Ammon's horn (tissue), 1 donor: ENCODE measurements at regions not wholly inside any gene's neighbourhood (a gene's known extent, or its start where the extent isn't known, plus 50 kb on each side); places are given as distances from the start of the nearest gene placed in this dataset.
"Not testable (repeated sequence)": the region's sequence is repeated elsewhere in the genome, so short reads cannot be mapped to it uniquely, and the experiment has no call there.

Experiments used
- DNase-seq: peaks from one replicate; pipeline ENCODE4 v3.0.0-alpha.2; 2016; ENCODE audit warnings: low spot score

- not testable (repeated sequence) for DNase-seq
Observed at GRCh38 chr16:88242312-88243295, 140.2 kb upstream of the ZNF469 start.

- not testable (repeated sequence) for DNase-seq
Observed at GRCh38 chr16:88243921-88244320, 138.8 kb upstream of the ZNF469 start.

- DNase-seq: peak; percentile 31
Observed at GRCh38 chr16:88245241-88246081, 137.3 kb upstream of the ZNF469 start.

GRCh38 chr16:88246955-88247582 lies 135.7 kb upstream of the ZNF469 start:
- DNase-seq: not testable (repeated sequence)

GRCh38 chr16:88247583-88247966 lies 135.2 kb upstream of the ZNF469 start:
- DNase-seq: not testable (repeated sequence)

GRCh38 chr16:88248761-88249160 lies 134.0 kb upstream of the ZNF469 start:
- not testable (repeated sequence) for DNase-seq

- DNase-seq: not testable (repeated sequence)
Observed at GRCh38 chr16:88250381-88250780, 132.4 kb upstream of the ZNF469 start.

- not testable (repeated sequence) for DNase-seq
Observed at GRCh38 chr16:88252057-88252794, 130.5 kb upstream of the ZNF469 start.

GRCh38 chr16:88258141-88258540 lies 124.6 kb upstream of the ZNF469 start:
- DNase-seq: not testable (repeated sequence)

GRCh38 chr16:88258764-88259525 lies 123.8 kb upstream of the ZNF469 start:
- DNase-seq: not testable (repeated sequence)

GRCh38 chr16:88259538-88259937 lies 123.2 kb upstream of the ZNF469 start:
- DNase-seq: not testable (repeated sequence)

GRCh38 chr16:88260146-88260545 lies 122.6 kb upstream of the ZNF469 start:
- DNase-seq: not testable (repeated sequence)

- DNase-seq: not testable (repeated sequence)
Observed at GRCh38 chr16:88260881-88261665, 121.7 kb upstream of the ZNF469 start.

- not testable (repeated sequence) for DNase-seq
Observed at GRCh38 chr16:88261814-88262605, 120.7 kb upstream of the ZNF469 start.

GRCh38 chr16:88262858-88263563 lies 119.7 kb upstream of the ZNF469 start:
- not testable (repeated sequence) for DNase-seq

- not testable (repeated sequence) for DNase-seq
Observed at GRCh38 chr16:88263681-88264287, 119.0 kb upstream of the ZNF469 start.

GRCh38 chr16:88264641-88265285 lies 118.0 kb upstream of the ZNF469 start:
- no peak for DNase-seq
